HCT116 (cell line): ENCODE measurements at regions not wholly inside any gene's neighbourhood (a gene's known extent, or its start where the extent isn't known, plus 50 kb on each side); places are given as distances from the start of the nearest gene placed in this dataset.

ENCODE experiments used
- ATAC-seq: fragments of 200-7000 bp; cut with Tn5 transposase; 2 replicates; pipeline ENCODE4 v1.9.1; 2020; ENCODE audit warnings: mild to moderate bottlenecking, moderate library complexity
- BruUV-seq: library from RNA; stranded (reverse); fragments of 400-500 nt; replicated peaks from 2 replicates; lab custom pipeline; 2021; lab: Mats Ljungman, UMichigan
- CTCF ChIA-PET: fragments of 300-600 bp; sonication (Branson Sonifier 250); formaldehyde crosslinking; loops from one replicate; lab custom pipeline; 2021; ENCODE audit warnings: antibody characterized with exemption; lab: Charles Lee
- POLR2A ChIA-PET: fragments of 300-600, 350-600 bp; sonication (Branson Sonifier 250); formaldehyde crosslinking; loops from one replicate; lab custom pipeline; 2021; ENCODE audit warnings: antibody characterized with exemption; lab: Charles Lee
- RAD21 ChIA-PET, 2 experiments: fragments of 300-600 bp; sonication (Branson Sonifier 250); formaldehyde crosslinking; loops; one replicate each; lab custom pipeline; 2023; ENCODE audit warnings: low total read pairs in 2 of 2; ENCODE audit not compliant: uncharacterized antibody in 2 of 2, unreplicated experiment in 2 of 2, low non-redundant PET in 1 of 2; lab: Charles Lee
- DNase-seq: peaks from one replicate; pipeline ENCODE4 v3.0.0-alpha.2; 2010; ENCODE audit warnings: low read depth, low spot score
- H2AFZ ChIP-seq: fragments of 200-600 bp; shearing (Covaris generic), sonication (generic); 2 replicates; pipeline ENCODE4 v1.6.1; 2017; ENCODE audit warnings: low read depth, mixed run types, mixed read lengths, antibody characterized with exemption, low read length; ENCODE audit not compliant: poor library complexity, severe bottlenecking
- H3K27ac ChIP-seq: 2 replicates; pipeline ENCODE4 v1.5.1; 2012; ENCODE audit warnings: low read depth, low read length
- H3K27me3 ChIP-seq: fragments of 200-600 bp; sonication (generic); 2 replicates; pipeline ENCODE4 v1.6.1; 2016; ENCODE audit warnings: mixed run types, low read length, mixed read lengths; ENCODE audit not compliant: insufficient read depth
- H3K36me3 ChIP-seq, 2 experiments: fragments of 200-500 bp in 1 of 2; fragments of 200-600 bp in 1 of 2; sonication (Bioruptor generic) in 1 of 2; sonication (generic) in 1 of 2; 2 replicates each; pipeline versions ENCODE4 v1.5.1 to v1.6.1; 2014 to 2016; ENCODE audit warnings: low read length in 2 of 2, inconsistent platforms in 1 of 2, mixed read lengths in 1 of 2, mixed run types in 1 of 2; ENCODE audit not compliant: insufficient read depth in 2 of 2, control insufficient read depth in 1 of 2
- H3K4me1 ChIP-seq, 2 experiments: fragments of 200-600 bp in 1 of 2; sonication (generic) in 1 of 2; 2 replicates each; pipeline versions ENCODE4 v1.5.1 to v1.6.1; 2012 to 2017; ENCODE audit warnings: low read length in 2 of 2, inconsistent platforms in 1 of 2, mild to moderate bottlenecking in 1 of 2, mixed read lengths in 1 of 2, mixed run types in 1 of 2, moderate library complexity in 1 of 2; ENCODE audit not compliant: insufficient read depth in 2 of 2, control insufficient read depth in 1 of 2
- H3K4me2 ChIP-seq: fragments of 200-600 bp; sonication (generic); 2 replicates; pipeline ENCODE4 v1.6.1; 2017; ENCODE audit warnings: mixed run types, low read length, mixed read lengths
- H3K4me3 ChIP-seq, 2 experiments: fragments of 200-600 bp in 1 of 2; sonication (generic) in 1 of 2; replicated peaks in 1 of 2; 2 replicates each; pipeline ENCODE4 v1.5.1; 2011 to 2016; ENCODE audit warnings: low read length in 2 of 2, control low read depth in 1 of 2, low read depth in 1 of 2, mild to moderate bottlenecking in 1 of 2, mixed read lengths in 1 of 2, mixed run types in 1 of 2
- H3K79me2 ChIP-seq: fragments of 200-600 bp; sonication (generic); 2 replicates; pipeline ENCODE4 v1.6.1; 2017; ENCODE audit warnings: mild to moderate bottlenecking, mixed run types, low read length, moderate library complexity, mixed read lengths; ENCODE audit not compliant: insufficient read depth
- H3K9ac ChIP-seq: fragments of 200-600 bp; sonication (generic); 2 replicates; pipeline ENCODE4 v1.6.1; 2016; ENCODE audit warnings: low read length, mixed read lengths
- H3K9me2 ChIP-seq: fragments of 200-600 bp; sonication (generic), shearing (Covaris generic); 2 replicates; pipeline ENCODE4 v1.6.1; 2017; ENCODE audit warnings: mixed run types, mild to moderate bottlenecking, moderate library complexity; ENCODE audit not compliant: insufficient read depth
- H3K9me3 ChIP-seq, 2 experiments: fragments of 200-500 bp in 1 of 2; fragments of 200-600 bp in 1 of 2; sonication (Bioruptor generic) in 1 of 2; sonication (generic) in 1 of 2; 2 replicates each; pipeline ENCODE4 v1.6.1; 2014 to 2017; ENCODE audit warnings: low read length in 2 of 2, mixed read lengths in 2 of 2, inconsistent platforms in 1 of 2, low read depth in 1 of 2, mild to moderate bottlenecking in 1 of 2, mixed run types in 1 of 2, moderate library complexity in 1 of 2; ENCODE audit not compliant: control insufficient read depth in 1 of 2, insufficient read depth in 1 of 2
- H4K20me1 ChIP-seq: fragments of 200-600 bp; sonication (generic), shearing (Covaris generic); 2 replicates; pipeline ENCODE4 v1.6.1; 2017; ENCODE audit warnings: mixed run types, mild to moderate bottlenecking, moderate library complexity; ENCODE audit not compliant: insufficient read depth
- ATF3 ChIP-seq: IDR thresholded peaks from 2 replicates; pipeline ENCODE4 v1.6.1; 2012
- CBX3 ChIP-seq: IDR thresholded peaks from 2 replicates; pipeline ENCODE4 v1.6.1; 2012; ENCODE audit warnings: low read depth
- CEBPB ChIP-seq: IDR thresholded peaks from 2 replicates; pipeline ENCODE4 v1.6.1; 2012; ENCODE audit warnings: low read depth
- CTCF ChIP-seq, 3 experiments: fragments of 200-600 bp in 1 of 3; sonication (generic) in 1 of 3; IDR thresholded peaks in 2 of 3; conservative IDR thresholded peaks in 1 of 3; 2 replicates each; pipeline ENCODE4 v1.5.1; 2012 to 2017; ENCODE audit warnings: low read depth in 2 of 3, low read length in 2 of 3, antibody characterized with exemption in 1 of 3, borderline replicate concordance in 1 of 3, control low read depth in 1 of 3, mild to moderate bottlenecking in 1 of 3, mixed read lengths in 1 of 3, mixed run types in 1 of 3, moderate library complexity in 1 of 3; ENCODE audit not compliant: insufficient read depth in 1 of 3
- EGR1 ChIP-seq: IDR thresholded peaks from 2 replicates; pipeline ENCODE4 v1.6.1; 2012; ENCODE audit warnings: low read depth
- ELF1 ChIP-seq: IDR thresholded peaks from 2 replicates; pipeline ENCODE4 v1.6.1; 2012; ENCODE audit warnings: low read depth, borderline replicate concordance
- EZH2 ChIP-seq: fragments of 200-600 bp; sonication (generic); IDR thresholded peaks from 2 replicates; pipeline ENCODE4 v1.6.1; 2017; ENCODE audit warnings: antibody characterized with exemption, mixed run types
- EZH2phosphoT487 ChIP-seq: fragments of 200-600 bp; IDR thresholded peaks from 2 replicates; pipeline ENCODE4 v1.6.1; 2018; ENCODE audit warnings: antibody characterized with exemption, borderline replicate concordance
- FOSL1 ChIP-seq: IDR thresholded peaks from 2 replicates; pipeline ENCODE4 v1.6.1; 2012; ENCODE audit warnings: low read depth
- JUND ChIP-seq: IDR thresholded peaks from 2 replicates; pipeline ENCODE4 v1.6.1; 2012
- MAX ChIP-seq: IDR thresholded peaks from 2 replicates; pipeline ENCODE4 v1.6.1; 2012
- POLR2A ChIP-seq: IDR thresholded peaks from 2 replicates; pipeline ENCODE4 v1.7.0; 2011; ENCODE audit warnings: borderline replicate concordance; ENCODE audit not compliant: insufficient read depth, insufficient read length; ENCODE audit errors: extremely low read depth
- RAD21 ChIP-seq: IDR thresholded peaks from 2 replicates; pipeline ENCODE4 v1.6.1; 2012; ENCODE audit warnings: low read depth, mild to moderate bottlenecking
- REST ChIP-seq: IDR thresholded peaks from 2 replicates; pipeline ENCODE4 v1.6.1; 2012; ENCODE audit warnings: low read depth
- SIN3A ChIP-seq: IDR thresholded peaks from 2 replicates; pipeline ENCODE4 v1.6.1; 2012; ENCODE audit warnings: low read depth
- TCF7L2 ChIP-seq: IDR thresholded peaks from 2 replicates; pipeline ENCODE4 v1.7.0; 2011; ENCODE audit warnings: borderline replicate concordance, inconsistent platforms; ENCODE audit not compliant: insufficient read depth, insufficient read length; ENCODE audit errors: extremely low read depth
- YY1 ChIP-seq: IDR thresholded peaks from 2 replicates; pipeline ENCODE4 v1.6.1; 2011; ENCODE audit warnings: low read length, low read depth, moderate library complexity, mild to moderate bottlenecking; ENCODE audit not compliant: insufficient replicate concordance; ENCODE audit errors: extremely low read depth
- ZBTB33 ChIP-seq: IDR thresholded peaks from 2 replicates; pipeline ENCODE4 v1.6.1; 2011; ENCODE audit warnings: mild to moderate bottlenecking, low read length, moderate library complexity; ENCODE audit not compliant: insufficient replicate concordance; ENCODE audit errors: extremely low read depth
- ZNF274 ChIP-seq: fragments of 200-500 bp; sonication (Bioruptor generic); IDR thresholded peaks from 2 replicates; pipeline ENCODE4 v1.6.1; 2014; ENCODE audit warnings: mild to moderate bottlenecking, low read depth, low read length, inconsistent platforms
- intact Hi-C: fragments of 100-400 bp; cut with micrococcal nuclease; formaldehyde crosslinking; loops from 2 replicates; pipeline ENCODE4 v1.10.0; 2022

GRCh38 chr12:91639327-91639726 is 456.7 kb upstream of the DCN start:
- RAD21 ChIA-PET: no interaction called here
- no peak overlapping the region for H3K9ac ChIP-seq
- no peaks in the 10 kb centered on the region for H3K9me3 ChIP-seq
- DNase-seq: no peak
- H3K4me2 ChIP-seq: no peak overlapping the region
- H3K27me3 ChIP-seq: no peaks in the 10 kb centered on the region
- no peak for ATAC-seq
- no peaks in the 10 kb centered on the region for H3K4me1 ChIP-seq
- BruUV-seq: no TSS peak
- no peaks in the 10 kb centered on the region for H4K20me1 ChIP-seq
- H3K36me3 ChIP-seq: no peaks in the 10 kb centered on the region
- H3K27ac ChIP-seq: no peak overlapping the region
- CTCF ChIA-PET: no interaction called here
- intact Hi-C loops: no loop called here
- H3K4me3 ChIP-seq: no peak overlapping the region
- no peaks in the 10 kb centered on the region for H3K79me2 ChIP-seq
- POLR2A ChIA-PET: no interaction called here
- H2AFZ ChIP-seq: no peak overlapping the region
- no peaks in the 10 kb centered on the region for H3K9me2 ChIP-seq
- no peak for TF ChIP-seq ATF3
- no peak for TF ChIP-seq POLR2A
- TF ChIP-seq SIN3A: no peak
- no peak for TF ChIP-seq JUND
- TF ChIP-seq FOSL1: no peak
- TF ChIP-seq EGR1: no peak
- no peak for TF ChIP-seq CTCF (IDR thresholded peaks at IDR 0.05 in 2 of 3, conservative IDR thresholded peaks at IDR 0.05 in 1 of 3; ENCODE audit: borderline replicate concordance in 1 of 3, insufficient read depth in 1 of 3, low read depth in 2 of 3, low read length in 2 of 3)
- no peak for TF ChIP-seq EZH2
- TF ChIP-seq YY1: no peak
- no peak for TF ChIP-seq ZNF274
- no peak for TF ChIP-seq RAD21
- no peak for TF ChIP-seq REST
- no peak for TF ChIP-seq CBX3
- no peak for TF ChIP-seq ZBTB33
- no peak for TF ChIP-seq CEBPB
- no peak for TF ChIP-seq ELF1
- TF ChIP-seq MAX: no peak
- TF ChIP-seq EZH2phosphoT487: no peak
- no peak for TF ChIP-seq TCF7L2
